Osteocyte (in vitro differentiated cells): ENCODE measurements at regions not wholly inside any gene's neighbourhood (a gene's known extent, or its start where the extent isn't known, plus 50 kb on each side); places are given as distances from the start of the nearest gene placed in this dataset.

Experiments
- DNase-seq: peaks from one replicate; pipeline ENCODE4 v3.0.0; 2021; ENCODE audit warnings: mixed read lengths; ENCODE audit not compliant: unreplicated experiment; ENCODE audit errors: extremely low spot score
- H3K27ac Mint-ChIP-seq: one replicate; pipeline ENCODE4 v1.8.0; 2021; ENCODE audit warnings: mild to moderate bottlenecking, mixed read lengths; ENCODE audit not compliant: unreplicated experiment
- H3K27me3 Mint-ChIP-seq: one replicate; pipeline ENCODE4 v1.8.0; 2021; ENCODE audit warnings: mixed read lengths; ENCODE audit not compliant: unreplicated experiment
- H3K36me3 Mint-ChIP-seq: one replicate; pipeline ENCODE4 v1.8.0; 2021; ENCODE audit warnings: mixed read lengths; ENCODE audit not compliant: unreplicated experiment
- H3K4me1 Mint-ChIP-seq: one replicate; pipeline ENCODE4 v1.8.0; 2021; ENCODE audit warnings: mixed read lengths; ENCODE audit not compliant: unreplicated experiment
- H3K4me3 Mint-ChIP-seq: one replicate; pipeline ENCODE4 v1.8.0; 2021; ENCODE audit warnings: mild to moderate bottlenecking, moderate library complexity, mixed read lengths; ENCODE audit not compliant: unreplicated experiment
- H3K9me3 Mint-ChIP-seq: one replicate; pipeline ENCODE4 v1.8.0; 2021; ENCODE audit warnings: mixed read lengths; ENCODE audit not compliant: unreplicated experiment
- CTCF ChIP-seq: fragments of 200-600 bp; sonication (generic); IDR thresholded peaks from 2 replicates; pipeline ENCODE4 v1.5.0; 2021; ENCODE audit warnings: antibody characterized with exemption, mild to moderate bottlenecking, moderate library complexity

DNA sequence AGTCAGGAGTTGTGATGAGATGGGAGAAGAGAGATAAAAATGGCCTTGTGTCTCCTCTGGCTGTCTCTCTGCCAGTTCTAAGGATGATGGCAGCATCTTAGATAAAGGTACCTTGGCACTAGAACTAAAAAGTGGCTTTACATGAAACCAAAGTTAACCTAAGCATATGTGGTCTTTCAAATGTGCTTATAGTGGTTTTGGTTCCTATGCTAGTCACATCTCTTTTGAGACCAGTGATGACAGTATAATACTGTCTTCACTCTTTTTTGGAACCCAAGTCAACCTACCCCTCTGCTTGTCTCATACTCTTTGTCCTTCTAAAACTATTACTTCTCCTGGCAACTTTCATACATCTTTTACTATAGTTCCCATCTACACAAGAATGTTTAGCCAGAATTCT lies 142.2 kb upstream of the SATB1 start:
- Mint-ChIP-seq H3K4me1 (no peaks in the 10 kb centered on the region), H3K27me3 (no peaks in the 10 kb centered on the region), H3K27ac (no peak overlapping the region), H3K4me3 (no peak overlapping the region), H3K36me3 (no peaks in the 10 kb centered on the region), H3K9me3 (no peaks in the 10 kb centered on the region)
- no peak for DNase-seq
- no peak for TF ChIP-seq CTCF

DNA sequence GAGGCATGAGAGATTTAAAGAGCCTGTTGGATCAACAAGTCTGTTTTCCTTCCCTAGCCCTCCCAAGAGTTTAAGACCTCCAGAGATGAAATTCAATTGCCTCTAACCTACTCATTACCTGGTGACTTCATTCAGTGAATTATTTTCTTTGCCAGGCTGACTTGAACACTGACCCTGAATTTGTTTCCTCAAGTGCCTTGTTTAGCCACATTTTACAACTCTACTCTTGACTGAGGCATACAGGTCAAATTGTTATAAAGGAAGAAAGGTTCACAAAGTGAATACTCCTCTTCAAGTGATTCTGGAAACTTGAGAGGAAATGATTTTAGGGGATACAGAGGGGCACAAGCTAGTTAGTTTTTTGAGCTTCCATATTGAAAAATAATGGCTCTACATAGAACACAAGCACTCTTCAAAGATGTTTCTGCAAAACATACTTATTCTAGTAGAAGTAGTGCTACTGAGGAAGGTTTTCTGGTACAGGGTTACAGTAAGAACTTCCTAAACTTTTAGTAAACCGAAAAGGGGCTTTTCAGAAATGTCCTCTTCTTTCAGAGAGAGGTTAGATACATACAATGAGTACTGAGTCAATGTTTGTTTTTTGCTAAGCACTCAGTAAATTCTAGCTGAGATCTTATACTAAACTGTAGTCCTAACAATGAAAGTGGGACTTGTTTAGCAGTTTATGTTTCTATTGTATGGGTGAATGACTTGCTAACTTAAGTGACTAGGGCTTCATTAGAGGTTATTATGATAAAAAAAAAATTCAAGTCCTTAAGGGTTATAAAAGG lies 137.4 kb upstream of the SATB1 start:
- no peak for DNase-seq
- Mint-ChIP-seq H3K27me3 (peaks cover 9% of the 10 kb centered on the region), H3K27ac (no peak overlapping the region), H3K4me3 (no peak overlapping the region), H3K4me1 (no peaks in the 10 kb centered on the region), H3K36me3 (no peaks in the 10 kb centered on the region), H3K9me3 (no peaks in the 10 kb centered on the region)
- TF ChIP-seq CTCF, result no peak

DNA sequence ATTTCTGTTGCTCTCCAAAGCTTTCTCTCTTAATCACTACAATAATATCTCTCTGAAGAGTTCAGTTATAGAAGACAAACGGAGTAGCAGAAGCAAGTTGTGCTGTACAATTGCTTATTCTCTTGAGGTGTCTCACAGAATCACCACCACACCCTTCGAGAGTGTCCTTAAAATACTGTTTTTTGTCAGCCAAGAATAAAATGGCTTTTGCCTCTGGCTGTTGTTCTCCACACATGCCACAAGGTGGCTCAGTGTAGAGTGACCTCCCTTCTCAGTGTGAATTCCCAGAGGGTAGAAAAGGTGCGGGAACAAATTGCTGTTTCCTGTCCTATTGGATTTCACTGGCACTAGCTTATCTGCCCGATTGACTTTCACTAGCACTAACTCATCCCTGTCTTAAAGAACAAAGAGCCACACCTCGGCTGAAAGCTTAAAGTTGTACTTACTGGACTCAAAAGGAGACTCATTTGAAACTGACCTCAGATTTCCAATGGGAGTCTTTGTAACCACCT lies 134.2 kb upstream of the SATB1 start:
- Mint-ChIP-seq H3K9me3 (no peaks in the 10 kb centered on the region), H3K27ac (no peak overlapping the region), H3K4me3 (no peak overlapping the region), H3K27me3 (peaks cover 9% of the 10 kb centered on the region), H3K4me1 (no peaks in the 10 kb centered on the region), H3K36me3 (no peaks in the 10 kb centered on the region)
- DNase-seq, result no peak
- TF ChIP-seq CTCF, result peak; percentile 54

DNA sequence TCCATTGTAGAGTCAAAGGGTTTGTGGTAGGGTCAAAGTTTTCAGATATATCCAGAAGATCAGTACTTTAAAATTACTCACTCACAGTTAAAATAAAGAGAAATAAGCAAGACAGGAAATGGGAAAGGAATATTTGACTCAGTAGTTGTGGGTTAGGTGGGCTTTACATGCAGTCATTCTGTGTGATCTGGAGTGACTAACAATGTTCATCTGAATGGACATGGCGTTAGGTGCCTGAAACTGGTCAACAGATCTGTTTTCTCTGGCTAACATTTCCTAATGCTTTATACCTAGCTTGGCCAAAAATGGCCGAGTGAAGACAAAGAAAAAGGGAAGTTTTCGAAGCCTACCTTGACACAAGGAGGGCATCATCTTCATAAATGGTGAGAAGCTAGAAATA lies 133.4 kb upstream of the SATB1 start:
- no peaks in the 10 kb centered on the region for H3K4me1 Mint-ChIP-seq
- no peak overlapping the region for H3K27ac Mint-ChIP-seq
- H3K9me3 Mint-ChIP-seq, result no peaks in the 10 kb centered on the region
- H3K4me3 Mint-ChIP-seq, result no peak overlapping the region
- no peak for DNase-seq
- TF ChIP-seq CTCF, result no peak
- H3K27me3 Mint-ChIP-seq, result peaks cover 9% of the 10 kb centered on the region
- no peaks in the 10 kb centered on the region for H3K36me3 Mint-ChIP-seq

- TF ChIP-seq CTCF, result no peak
- Mint-ChIP-seq H3K9me3 (no peaks in the 10 kb centered on the region), H3K36me3 (no peaks in the 10 kb centered on the region), H3K4me1 (no peaks in the 10 kb centered on the region), H3K27ac (no peak overlapping the region), H3K27me3 (peaks cover 9% of the 10 kb centered on the region), H3K4me3 (no peak overlapping the region)
- no peak for DNase-seq
Observed at GRCh38 chr3:18557216-18557615, 132.1 kb upstream of the SATB1 start.
